ENCODE measurements at regions not wholly inside any gene's neighbourhood (a gene's known extent, or its start where the extent isn't known, plus 50 kb on each side); places are given as distances from the start of the nearest gene placed in this dataset.

DNA sequence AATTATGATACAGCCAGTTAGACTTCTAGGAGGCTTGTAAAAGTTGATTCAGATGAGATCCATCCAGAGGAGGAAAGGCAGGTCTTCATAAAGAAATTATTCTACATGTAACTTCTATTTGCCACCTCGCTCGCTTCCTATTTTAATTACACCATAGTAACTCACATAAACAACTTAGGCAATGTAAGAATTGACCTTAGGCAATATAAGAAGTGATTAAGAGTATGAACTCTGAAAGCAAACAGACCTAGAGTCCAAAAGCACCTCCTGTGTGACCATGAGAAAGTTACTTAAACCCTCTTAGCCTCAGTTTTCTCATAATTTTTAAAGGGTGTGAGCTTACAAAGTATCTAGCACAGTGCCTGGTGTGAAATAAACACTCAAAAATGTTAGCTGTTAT, 192.7 kb upstream of the NFIA start:
- no peak for DNase-seq (ENCODE audit: extremely low spot score)
- TF ChIP-seq, protein P1, sequence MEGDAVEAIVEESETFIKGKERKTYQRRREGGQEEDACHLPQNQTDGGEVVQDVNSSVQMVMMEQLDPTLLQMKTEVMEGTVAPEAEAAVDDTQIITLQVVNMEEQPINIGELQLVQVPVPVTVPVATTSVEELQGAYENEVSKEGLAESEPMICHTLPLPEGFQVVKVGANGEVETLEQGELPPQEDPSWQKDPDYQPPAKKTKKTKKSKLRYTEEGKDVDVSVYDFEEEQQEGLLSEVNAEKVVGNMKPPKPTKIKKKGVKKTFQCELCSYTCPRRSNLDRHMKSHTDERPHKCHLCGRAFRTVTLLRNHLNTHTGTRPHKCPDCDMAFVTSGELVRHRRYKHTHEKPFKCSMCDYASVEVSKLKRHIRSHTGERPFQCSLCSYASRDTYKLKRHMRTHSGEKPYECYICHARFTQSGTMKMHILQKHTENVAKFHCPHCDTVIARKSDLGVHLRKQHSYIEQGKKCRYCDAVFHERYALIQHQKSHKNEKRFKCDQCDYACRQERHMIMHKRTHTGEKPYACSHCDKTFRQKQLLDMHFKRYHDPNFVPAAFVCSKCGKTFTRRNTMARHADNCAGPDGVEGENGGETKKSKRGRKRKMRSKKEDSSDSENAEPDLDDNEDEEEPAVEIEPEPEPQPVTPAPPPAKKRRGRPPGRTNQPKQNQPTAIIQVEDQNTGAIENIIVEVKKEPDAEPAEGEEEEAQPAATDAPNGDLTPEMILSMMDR (IDR thresholded peaks at IDR 0.05; ENCODE audit: control extremely low read depth, extremely low read depth, low read depth, missing control alignments) = no peak
- CTCF ChIA-PET = interaction anchor here (1.1 to 4.2 kb wide), 3 partner anchors 21 to 29 kb away, joined by 3 to 10 read pairs (median 4); no protein-coding TSS in a partner anchor
- POLR2A ChIA-PET = no interaction called here

DNA sequence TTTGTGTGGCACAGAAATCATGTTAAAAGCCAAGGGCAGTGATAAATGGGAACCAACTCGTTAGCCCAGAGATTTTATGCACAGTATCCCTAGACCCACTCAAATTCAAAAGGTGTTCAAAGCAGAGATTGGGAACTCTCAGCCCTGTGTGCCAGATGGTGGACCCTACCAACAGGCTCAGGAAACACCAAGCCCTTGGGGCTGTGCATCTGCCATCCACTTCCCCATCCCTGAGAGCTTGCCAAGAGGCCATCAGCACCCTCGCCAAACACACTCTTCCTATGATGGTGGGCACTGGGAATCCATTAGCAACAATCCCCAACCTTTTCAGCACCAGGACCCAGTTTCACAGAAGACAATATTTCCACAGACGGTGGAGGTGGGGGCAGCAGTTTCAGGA, 194.2 kb upstream of the NFIA start:
- ChIA-PET POLR2A (no interaction called here), CTCF (no interaction called here)
- DNase-seq (ENCODE audit: extremely low spot score) = no peak
- TF ChIP-seq, protein P1 (IDR thresholded peaks at IDR 0.05; ENCODE audit: control extremely low read depth, extremely low read depth, low read depth, missing control alignments) = no peak

DNA sequence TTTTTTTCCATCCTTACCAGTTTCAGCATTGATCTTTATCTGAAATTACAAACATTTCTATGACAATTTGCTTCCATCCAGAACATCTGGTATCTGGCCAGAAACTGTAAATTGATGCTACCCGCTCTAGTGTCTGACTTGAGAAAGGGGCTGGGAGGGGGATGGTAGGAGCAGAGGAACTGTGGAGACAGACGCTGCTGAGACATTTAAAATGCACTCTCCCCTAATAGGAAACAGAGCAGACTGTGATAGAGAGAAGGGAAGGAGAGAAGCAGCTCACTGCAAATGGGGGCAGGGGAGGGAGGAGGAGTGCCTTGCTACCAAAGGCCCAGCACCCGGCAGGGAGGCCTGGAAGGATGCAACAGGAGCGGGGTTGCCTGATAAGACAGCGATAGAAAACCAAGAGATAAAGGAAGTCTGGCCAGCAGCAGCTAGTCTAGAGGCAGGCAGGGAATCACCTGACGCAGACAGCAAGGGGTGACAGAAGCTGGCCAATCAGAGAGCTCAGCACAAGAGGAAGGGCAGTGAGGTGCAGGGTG, 195.5 kb upstream of the NFIA start:
- ChIA-PET POLR2A (no interaction called here), CTCF (no interaction called here)
- TF ChIP-seq, protein P1 (IDR thresholded peaks at IDR 0.05; ENCODE audit: control extremely low read depth, extremely low read depth, low read depth, missing control alignments) = no peak
- no peak for DNase-seq (ENCODE audit: extremely low spot score)

DNA sequence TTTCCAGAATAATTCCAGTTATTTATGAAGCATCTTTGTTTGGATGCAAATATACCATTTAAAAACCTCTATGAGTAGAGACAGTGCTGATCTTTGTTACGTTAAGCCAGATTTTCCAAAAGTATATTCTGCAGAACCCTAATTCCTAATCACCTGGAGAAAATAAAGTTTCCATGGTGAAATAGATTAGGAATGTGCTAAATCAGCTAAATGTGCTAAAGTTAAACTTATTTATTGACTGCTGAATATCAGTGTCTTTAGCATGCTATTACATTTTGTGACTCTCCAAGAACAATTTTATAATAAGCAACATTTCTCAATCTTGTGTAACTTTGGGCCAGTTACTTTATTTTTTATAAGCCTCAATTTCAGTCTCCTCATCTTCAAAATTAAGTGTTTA, 196.3 kb upstream of the NFIA start:
- ChIA-PET POLR2A (no interaction called here), CTCF (interaction anchor here (1.4 kb wide), 1 partner anchor 19 kb away, joined by 4 read pairs; no protein-coding TSS in a partner anchor)
- TF ChIP-seq, protein P1 (IDR thresholded peaks at IDR 0.05; ENCODE audit: control extremely low read depth, extremely low read depth, low read depth, missing control alignments) = no peak
- DNase-seq (ENCODE audit: extremely low spot score) = no peak

DNA sequence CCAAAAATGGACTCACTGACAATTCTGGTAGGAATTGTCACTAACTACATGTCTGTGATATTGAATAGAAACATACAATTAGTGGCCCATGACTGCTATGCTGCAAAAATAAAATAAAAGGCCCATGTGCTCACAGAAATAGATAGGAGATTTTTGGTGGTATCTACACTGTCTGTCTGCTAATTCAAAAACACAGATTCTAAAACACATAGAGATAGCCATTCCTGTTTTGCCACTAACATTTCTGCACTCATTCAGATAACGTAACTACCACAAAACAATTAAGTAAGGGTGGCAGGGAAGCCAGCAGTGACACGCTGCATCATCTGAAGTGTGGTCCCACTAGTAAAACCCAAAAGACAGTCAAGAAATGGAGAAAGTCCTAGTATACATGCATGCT, 202.2 kb upstream of the NFIA start:
- TF ChIP-seq, protein P1 (IDR thresholded peaks at IDR 0.05; ENCODE audit: control extremely low read depth, extremely low read depth, low read depth, missing control alignments) = no peak
- POLR2A ChIA-PET = no interaction called here
- CTCF ChIA-PET = no interaction called here
- no peak for DNase-seq (ENCODE audit: extremely low spot score)

DNA sequence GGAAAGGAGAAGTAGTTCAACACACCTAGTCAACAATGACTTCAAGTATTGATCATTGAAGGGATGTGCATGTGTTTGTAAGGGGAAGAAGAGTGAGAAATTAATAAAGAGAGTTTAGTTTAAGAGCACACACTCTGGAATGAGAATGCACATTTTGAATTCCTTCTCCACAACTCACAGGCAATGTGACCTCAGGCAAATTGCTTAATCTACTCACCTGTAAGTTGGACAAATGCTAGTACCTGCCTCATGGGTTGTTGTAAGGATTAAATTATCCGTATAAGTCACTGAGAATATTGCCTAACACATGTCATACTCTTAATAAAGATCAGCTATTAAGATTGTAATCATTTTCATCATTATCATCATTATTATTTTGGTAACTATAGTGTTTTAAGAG, 204.0 kb upstream of the NFIA start:
- DNase-seq (ENCODE audit: extremely low spot score) = no peak
- TF ChIP-seq, protein P1 (IDR thresholded peaks at IDR 0.05; ENCODE audit: control extremely low read depth, extremely low read depth, low read depth, missing control alignments) = no peak
- ChIA-PET POLR2A (no interaction called here), CTCF (no interaction called here)

DNA sequence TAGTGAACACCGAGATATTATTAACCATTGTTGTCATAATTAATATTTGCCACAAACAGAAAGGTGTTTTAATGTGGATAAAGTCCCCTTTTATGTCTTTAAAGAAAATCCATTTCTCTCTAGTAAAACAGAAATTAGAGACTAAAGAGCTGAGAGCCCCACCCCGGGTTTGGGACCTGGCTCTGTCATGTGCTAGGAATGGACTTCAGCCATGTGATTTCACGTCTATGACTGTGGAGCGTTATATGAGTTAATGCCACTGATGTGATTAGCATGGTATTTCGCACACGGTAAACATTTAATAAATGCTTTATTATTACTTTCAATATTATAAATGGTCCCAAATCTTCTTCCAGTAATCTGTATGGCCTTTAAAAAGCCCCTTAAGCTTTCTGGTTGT, 205.0 kb upstream of the NFIA start:
- no peak for DNase-seq (ENCODE audit: extremely low spot score)
- TF ChIP-seq, protein P1 (IDR thresholded peaks at IDR 0.05; ENCODE audit: control extremely low read depth, extremely low read depth, low read depth, missing control alignments) = no peak
- POLR2A ChIA-PET = no interaction called here
- CTCF ChIA-PET = no interaction called here
